Activated T-cell treated with anti-CD3 and anti-CD28 coated beads, Interleukin-2, amount 50 U/mL, for 24 hours (primary cell): ENCODE measurements at regions not wholly inside any gene's neighbourhood (a gene's known extent, or its start where the extent isn't known, plus 50 kb on each side); places are given as distances from the start of the nearest gene placed in this dataset.

Experiments
- DNase-seq: peaks from one replicate; pipeline ENCODE4 v3.0.0-alpha.2; 2020
- H3K27ac Mint-ChIP-seq: 2 replicates; pipeline ENCODE4 v1.8.0; 2020; ENCODE audit warnings: mild to moderate bottlenecking, mixed read lengths
- H3K27me3 Mint-ChIP-seq: 2 replicates; pipeline ENCODE4 v1.8.0; 2020; ENCODE audit warnings: mixed read lengths
- H3K36me3 Mint-ChIP-seq: 2 replicates; pipeline ENCODE4 v1.8.0; 2020; ENCODE audit warnings: low read depth, mixed read lengths
- H3K4me1 Mint-ChIP-seq: 2 replicates; pipeline ENCODE4 v1.8.0; 2020; ENCODE audit warnings: low read depth, mixed read lengths
- H3K4me3 Mint-ChIP-seq: 2 replicates; pipeline ENCODE4 v1.8.0; 2020; ENCODE audit warnings: mild to moderate bottlenecking, moderate library complexity, mixed read lengths
- H3K9me3 Mint-ChIP-seq: 2 replicates; pipeline ENCODE4 v1.8.0; 2020; ENCODE audit warnings: mixed read lengths

GRCh38 chr16:64305663-64306062 lies 816.2 kb downstream of the CDH11 start:
- Mint-ChIP-seq H3K4me1 (no peaks in the 10 kb centered on the region), H3K4me3 (no peak overlapping the region), H3K36me3 (no peaks in the 10 kb centered on the region), H3K27me3 (no peaks in the 10 kb centered on the region), H3K9me3 (peaks cover 41% of the 10 kb centered on the region), H3K27ac (no peak overlapping the region)
- DNase-seq, result no peak

- Mint-ChIP-seq H3K27ac (no peak overlapping the region), H3K9me3 (peaks cover 41% of the 10 kb centered on the region), H3K36me3 (no peaks in the 10 kb centered on the region), H3K4me1 (no peaks in the 10 kb centered on the region), H3K4me3 (no peak overlapping the region), H3K27me3 (no peaks in the 10 kb centered on the region)
- no peak for DNase-seq
Measured at GRCh38 chr16:64304951-64305350, 816.9 kb downstream of the CDH11 start.

DNA sequence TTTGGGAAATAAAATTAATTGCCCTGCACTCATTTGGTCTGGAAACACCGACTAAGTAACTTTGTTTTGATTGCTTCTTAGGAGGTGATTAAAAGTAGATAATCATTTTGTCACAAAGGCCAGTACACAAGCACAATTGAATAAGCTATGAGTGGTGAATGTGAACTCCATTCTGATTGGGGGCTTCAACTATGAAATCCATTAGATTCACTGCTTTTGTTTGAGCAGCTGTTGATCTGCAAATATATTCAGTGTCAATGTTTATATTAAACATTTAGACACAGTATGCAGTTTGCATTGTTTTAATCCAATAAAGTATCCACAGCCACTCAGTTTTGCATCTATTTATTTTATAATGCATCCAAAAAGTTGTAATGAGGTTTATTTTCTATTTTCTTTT lies 817.5 kb downstream of the CDH11 start:
- Mint-ChIP-seq H3K4me1 (no peaks in the 10 kb centered on the region), H3K9me3 (peaks cover 37% of the 10 kb centered on the region), H3K4me3 (no peak overlapping the region), H3K27ac (no peak overlapping the region), H3K36me3 (no peaks in the 10 kb centered on the region), H3K27me3 (no peaks in the 10 kb centered on the region)
- no peak for DNase-seq

DNA sequence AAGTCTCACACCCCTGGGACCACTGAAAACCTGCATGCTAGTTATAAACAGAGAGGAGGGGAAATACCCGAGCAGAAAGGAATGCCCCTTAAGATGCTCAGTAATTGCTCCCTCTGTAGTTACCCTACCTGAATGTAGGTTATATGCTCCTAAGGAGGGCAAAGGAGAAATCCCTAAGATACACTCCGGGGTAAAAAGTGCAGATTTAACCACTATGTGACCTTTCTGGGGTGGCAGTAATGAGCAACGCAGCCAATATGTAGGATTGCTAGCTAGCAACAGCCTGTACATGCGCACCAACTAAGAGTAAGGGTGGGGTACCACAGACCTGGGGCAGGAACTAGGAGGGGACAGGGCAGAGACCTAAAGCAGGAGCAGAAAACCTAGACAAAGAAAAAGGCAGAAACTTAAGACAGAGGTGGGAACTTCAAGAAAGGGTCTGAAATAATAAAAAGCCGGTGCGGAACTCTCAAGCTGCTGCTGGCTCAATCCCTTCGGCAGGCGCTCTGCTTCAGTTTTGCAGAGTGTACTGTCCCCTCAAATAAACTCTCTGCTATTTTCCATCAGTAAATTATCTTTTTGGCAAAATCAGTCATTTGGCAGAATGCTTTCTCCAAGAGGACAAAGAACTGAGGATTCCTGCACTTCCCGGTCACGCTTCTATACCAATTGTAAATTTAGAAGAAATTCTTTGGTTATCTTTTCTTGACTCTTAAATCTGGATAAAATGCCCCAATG lies 823.8 kb downstream of the CDH11 start:
- H3K36me3 Mint-ChIP-seq, result no peaks in the 10 kb centered on the region
- H3K27ac Mint-ChIP-seq, result no peak overlapping the region
- H3K9me3 Mint-ChIP-seq, result peaks cover 35% of the 10 kb centered on the region
- H3K27me3 Mint-ChIP-seq, result no peaks in the 10 kb centered on the region
- no peak overlapping the region for H3K4me3 Mint-ChIP-seq
- no peaks in the 10 kb centered on the region for H3K4me1 Mint-ChIP-seq
- no peak for DNase-seq

DNA sequence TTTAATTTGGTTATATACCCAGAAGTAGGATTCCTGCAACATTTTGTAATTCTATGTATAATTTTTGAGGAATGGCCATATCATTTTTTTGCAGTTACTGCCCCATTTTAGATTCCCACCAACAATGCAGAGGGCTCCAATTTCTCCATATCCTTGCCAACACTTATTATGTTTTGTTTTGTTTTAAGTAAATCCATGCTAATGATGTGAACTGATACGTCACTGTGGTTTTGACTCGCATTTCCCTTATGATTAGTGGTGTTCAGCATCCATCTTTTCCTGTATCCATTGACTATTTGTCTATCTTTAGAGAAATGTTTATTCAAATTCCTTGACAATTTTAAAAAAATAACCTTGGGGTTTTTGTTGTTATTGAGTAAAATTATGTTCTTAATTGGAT lies 826.4 kb downstream of the CDH11 start:
- H3K27me3 Mint-ChIP-seq, result no peaks in the 10 kb centered on the region
- H3K9me3 Mint-ChIP-seq, result peaks cover 52% of the 10 kb centered on the region

GRCh38 chr16:64292953-64293352 lies 828.9 kb downstream of the CDH11 start:
- no peaks in the 10 kb centered on the region for H3K27me3 Mint-ChIP-seq

More for the DNA sequence above, 826.4 kb downstream of the CDH11 start:
- Mint-ChIP-seq H3K36me3 (no peaks in the 10 kb centered on the region), H3K27ac (no peak overlapping the region), H3K4me1 (no peaks in the 10 kb centered on the region), H3K4me3 (no peak overlapping the region)
- DNase-seq, result no peak

GRCh38 chr16:64292161-64292560 lies 829.7 kb downstream of the CDH11 start:
- H3K4me3 Mint-ChIP-seq, result no peak overlapping the region
- no peaks in the 10 kb centered on the region for H3K4me1 Mint-ChIP-seq
- H3K27me3 Mint-ChIP-seq, result no peaks in the 10 kb centered on the region
- no peak for DNase-seq
- no peaks in the 10 kb centered on the region for H3K36me3 Mint-ChIP-seq
- H3K9me3 Mint-ChIP-seq, result peaks cover 50% of the 10 kb centered on the region
- H3K27ac Mint-ChIP-seq, result no peak overlapping the region

More at GRCh38 chr16:64292953-64293352, 828.9 kb downstream of the CDH11 start:
- Mint-ChIP-seq H3K4me3 (no peak overlapping the region), H3K27ac (no peak overlapping the region), H3K36me3 (no peaks in the 10 kb centered on the region), H3K9me3 (peaks cover 53% of the 10 kb centered on the region), H3K4me1 (no peaks in the 10 kb centered on the region)
- DNase-seq, result no peak

GRCh38 chr16:64290461-64290860 lies 831.4 kb downstream of the CDH11 start:
- peaks cover 44% of the 10 kb centered on the region for H3K9me3 Mint-ChIP-seq
- no peaks in the 10 kb centered on the region for H3K27me3 Mint-ChIP-seq
- no peak overlapping the region for H3K4me3 Mint-ChIP-seq
- no peaks in the 10 kb centered on the region for H3K36me3 Mint-ChIP-seq
- DNase-seq, result no peak
- no peaks in the 10 kb centered on the region for H3K4me1 Mint-ChIP-seq
- H3K27ac Mint-ChIP-seq, result no peak overlapping the region

DNA sequence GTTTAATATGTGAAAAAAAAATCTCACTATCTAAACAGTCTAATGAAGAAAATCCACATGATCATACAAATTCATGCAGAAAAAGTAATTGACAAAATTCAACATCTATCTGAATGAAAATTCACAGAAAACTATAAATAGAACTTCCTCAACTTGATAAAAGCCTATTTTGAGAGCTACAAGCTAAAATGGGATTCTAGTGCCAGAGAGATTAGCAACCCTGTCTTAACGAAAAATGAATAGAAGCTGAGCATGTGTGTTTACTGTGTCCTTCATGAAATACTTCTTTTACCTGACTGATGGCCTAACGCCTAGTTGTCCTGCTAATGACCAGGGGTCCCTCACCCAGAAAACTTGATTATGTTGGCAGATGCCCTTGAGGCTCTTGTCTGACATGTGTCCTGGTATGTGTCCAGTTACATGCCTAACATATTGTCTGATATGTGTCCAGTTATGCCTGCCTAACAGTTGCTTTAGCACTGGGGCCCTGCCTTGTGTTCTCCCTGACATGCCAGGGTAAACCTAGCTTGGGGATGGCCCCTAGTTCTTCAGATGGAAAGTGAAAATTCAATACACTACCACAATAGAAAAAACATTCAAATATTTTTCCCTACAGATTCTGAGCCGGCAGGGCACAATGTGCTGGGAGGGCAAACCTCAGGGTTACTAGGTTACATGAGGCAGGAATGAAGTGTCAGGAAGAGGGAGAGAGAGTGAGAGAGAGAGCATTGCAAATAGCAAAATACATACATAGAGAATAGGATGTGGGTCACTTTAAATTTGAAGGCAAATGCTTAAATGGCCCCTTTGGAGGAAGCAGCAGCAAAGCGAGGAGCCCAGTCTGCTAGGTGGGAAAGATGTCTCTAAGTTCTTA lies 834.0 kb downstream of the CDH11 start:
- H3K36me3 Mint-ChIP-seq, result no peaks in the 10 kb centered on the region
- H3K27ac Mint-ChIP-seq, result no peak overlapping the region
- peaks cover 32% of the 10 kb centered on the region for H3K9me3 Mint-ChIP-seq
- H3K4me3 Mint-ChIP-seq, result no peak overlapping the region
- H3K4me1 Mint-ChIP-seq, result no peaks in the 10 kb centered on the region
- H3K27me3 Mint-ChIP-seq, result no peaks in the 10 kb centered on the region
- DNase-seq, result no peak

DNA sequence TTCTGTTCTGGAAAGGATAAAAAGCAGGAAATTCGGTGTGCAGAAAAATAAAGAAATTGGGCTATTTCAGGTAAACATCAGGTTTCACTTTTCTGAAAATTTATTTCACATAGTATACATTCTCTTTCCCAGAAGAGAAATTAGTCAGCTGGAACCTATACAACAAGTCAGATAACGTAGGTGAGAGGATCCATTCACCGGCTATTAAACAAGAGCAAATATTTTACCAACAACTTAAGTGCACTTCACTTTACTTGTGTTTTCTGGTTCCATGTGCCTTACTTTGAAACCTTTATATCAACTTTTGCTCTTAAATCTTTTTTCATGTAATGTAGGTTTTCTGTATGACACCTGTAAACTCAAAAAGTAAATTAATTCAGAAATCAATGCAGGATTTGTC lies 839.7 kb downstream of the CDH11 start:
- no peak for DNase-seq
- Mint-ChIP-seq H3K27me3 (no peaks in the 10 kb centered on the region), H3K4me3 (no peak overlapping the region)

DNA sequence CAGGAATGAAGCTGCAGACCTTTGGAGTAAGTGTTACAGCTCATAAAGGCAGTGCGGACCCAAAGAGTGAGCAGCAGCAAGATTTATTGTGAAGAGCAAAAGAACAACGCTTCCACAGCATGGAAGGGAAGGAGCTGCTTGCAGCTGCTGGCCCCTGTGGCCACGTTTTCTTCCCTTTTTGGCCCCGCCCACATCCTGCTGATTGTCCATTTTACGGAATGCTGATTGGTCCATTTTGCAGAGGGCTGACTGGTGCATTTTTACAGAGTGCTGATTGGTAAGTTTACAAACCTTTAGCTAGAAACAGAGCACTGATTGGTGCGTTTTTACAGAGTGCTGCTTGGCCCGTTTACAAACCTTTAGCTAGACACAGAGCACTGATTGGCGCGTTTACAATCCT lies 841.5 kb downstream of the CDH11 start:
- H3K4me1 Mint-ChIP-seq, result no peaks in the 10 kb centered on the region
- no peaks in the 10 kb centered on the region for H3K36me3 Mint-ChIP-seq
- peaks cover 29% of the 10 kb centered on the region for H3K9me3 Mint-ChIP-seq
- H3K27ac Mint-ChIP-seq, result no peak overlapping the region
- H3K4me3 Mint-ChIP-seq, result no peak overlapping the region
- DNase-seq, result no peak
- no peaks in the 10 kb centered on the region for H3K27me3 Mint-ChIP-seq

More for the DNA sequence above, 839.7 kb downstream of the CDH11 start:
- Mint-ChIP-seq H3K27ac (no peak overlapping the region), H3K36me3 (no peaks in the 10 kb centered on the region), H3K9me3 (peaks cover 16% of the 10 kb centered on the region), H3K4me1 (no peaks in the 10 kb centered on the region)

- Mint-ChIP-seq H3K27ac (no peak overlapping the region), H3K36me3 (no peaks in the 10 kb centered on the region), H3K4me1 (no peaks in the 10 kb centered on the region), H3K9me3 (peaks cover 29% of the 10 kb centered on the region), H3K27me3 (no peaks in the 10 kb centered on the region), H3K4me3 (no peak overlapping the region)
- DNase-seq, result no peak
Measured at GRCh38 chr16:64278196-64278595, 843.7 kb downstream of the CDH11 start.

DNA sequence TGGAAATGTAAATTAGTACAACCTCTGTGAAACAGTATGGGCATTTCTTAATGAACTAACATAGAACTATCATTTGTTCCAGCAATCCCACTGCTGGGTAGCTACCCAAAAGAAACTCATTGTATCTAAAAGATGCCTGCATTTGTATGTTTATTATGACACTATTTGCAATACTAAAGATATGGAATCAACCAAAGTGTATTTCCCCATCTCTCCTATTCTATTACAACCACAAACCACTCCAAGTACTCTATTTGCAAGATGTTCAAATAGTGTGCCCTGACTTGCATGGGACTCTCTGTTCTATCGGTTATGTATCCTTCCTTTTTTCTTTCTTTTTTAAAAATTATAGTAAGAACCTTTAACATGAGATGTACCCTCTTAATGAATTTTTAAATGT lies 845.2 kb downstream of the CDH11 start:
- Mint-ChIP-seq H3K27ac (no peak overlapping the region), H3K4me1 (no peaks in the 10 kb centered on the region), H3K27me3 (no peaks in the 10 kb centered on the region), H3K9me3 (peaks cover 37% of the 10 kb centered on the region), H3K4me3 (no peak overlapping the region), H3K36me3 (no peaks in the 10 kb centered on the region)
- DNase-seq, result no peak

DNA sequence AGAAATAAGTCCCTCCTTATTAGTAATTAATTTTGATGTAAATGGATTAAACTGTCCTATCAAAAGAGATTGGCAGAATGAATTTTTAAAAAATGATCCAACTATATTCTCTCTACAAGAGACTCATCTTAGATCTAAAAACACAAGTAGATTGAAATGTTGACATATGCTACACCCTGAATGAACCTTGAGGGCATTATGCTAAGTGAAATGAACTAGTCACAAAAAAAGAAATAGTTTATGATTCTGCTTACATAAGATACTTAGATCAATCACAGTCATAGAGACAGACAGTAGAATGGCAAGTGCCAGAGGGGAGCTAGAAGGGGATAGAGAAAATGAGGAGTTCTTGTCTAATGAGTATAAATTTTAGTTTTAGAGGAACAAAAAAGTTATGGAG lies 849.8 kb downstream of the CDH11 start:
- H3K36me3 Mint-ChIP-seq, result no peaks in the 10 kb centered on the region
- H3K4me3 Mint-ChIP-seq, result no peak overlapping the region
- no peak for DNase-seq
- H3K27me3 Mint-ChIP-seq, result no peaks in the 10 kb centered on the region
- H3K4me1 Mint-ChIP-seq, result no peaks in the 10 kb centered on the region
- no peak overlapping the region for H3K27ac Mint-ChIP-seq
- H3K9me3 Mint-ChIP-seq, result peaks cover 39% of the 10 kb centered on the region

- DNase-seq, result no peak
- no peaks in the 10 kb centered on the region for H3K27me3 Mint-ChIP-seq
- H3K4me3 Mint-ChIP-seq, result no peak overlapping the region
- H3K4me1 Mint-ChIP-seq, result no peaks in the 10 kb centered on the region
- H3K36me3 Mint-ChIP-seq, result no peaks in the 10 kb centered on the region
- no peak overlapping the region for H3K27ac Mint-ChIP-seq
- H3K9me3 Mint-ChIP-seq, result peaks cover 34% of the 10 kb centered on the region
Measured at GRCh38 chr16:64269756-64270155, 852.1 kb downstream of the CDH11 start.
